SU-DHL-6 (cell line): ENCODE measurements at regions not wholly inside any gene's neighbourhood (a gene's known extent, or its start where the extent isn't known, plus 50 kb on each side); places are given as distances from the start of the nearest gene placed in this dataset.

Experiments used
- H2AFZ ChIP-seq: fragments of 200-600 bp; sonication (generic); 2 replicates; pipeline ENCODE4 v1.6.1; 2014; ENCODE audit warnings: low read depth, mild to moderate bottlenecking, moderate library complexity, mixed read lengths, antibody characterized with exemption, low read length; ENCODE audit not compliant: severe bottlenecking
- H3F3A ChIP-seq: fragments of 200-600 bp; shearing (Covaris generic); 2 replicates; pipeline ENCODE4 v1.6.0; 2016; ENCODE audit warnings: antibody characterized with exemption, mild to moderate bottlenecking; ENCODE audit not compliant: insufficient read depth
- H3K27ac ChIP-seq: fragments of 200-600 bp; sonication (generic); 2 replicates; pipeline ENCODE4 v1.5.1; 2016; ENCODE audit warnings: low read depth, mild to moderate bottlenecking, low read length, moderate library complexity, mixed read lengths
- H3K27me3 ChIP-seq: fragments of 200-600 bp; sonication (generic), shearing (Covaris generic); 2 replicates; pipeline ENCODE4 v1.6.0; 2014; ENCODE audit warnings: mild to moderate bottlenecking, low read length
- H3K36me3 ChIP-seq: fragments of 200-600 bp; sonication (generic); 2 replicates; pipeline ENCODE4 v1.6.1; 2014; ENCODE audit warnings: mild to moderate bottlenecking, low read length, mixed read lengths
- H3K4me2 ChIP-seq: fragments of 300-600, 200-600 bp; shearing (Covaris generic), sonication (generic); 2 replicates; pipeline ENCODE4 v1.6.0; 2014; ENCODE audit warnings: low read length, low read depth, mild to moderate bottlenecking; ENCODE audit not compliant: poor library complexity, severe bottlenecking
- H3K4me3 ChIP-seq: fragments of 200-600 bp; sonication (generic); 2 replicates; pipeline ENCODE4 v1.5.1; 2014; ENCODE audit warnings: antibody characterized with exemption, low read length, mild to moderate bottlenecking, mixed read lengths; ENCODE audit not compliant: insufficient read depth, poor library complexity, severe bottlenecking
- H3K79me2 ChIP-seq: fragments of 200-600 bp; sonication (generic); 2 replicates; pipeline ENCODE4 v1.6.1; 2014; ENCODE audit warnings: mild to moderate bottlenecking, low read length, moderate library complexity; ENCODE audit not compliant: insufficient read depth
- H3K9ac ChIP-seq: fragments of 200-600 bp; sonication (generic); 2 replicates; pipeline ENCODE4 v1.7.0; 2014; ENCODE audit warnings: mild to moderate bottlenecking, low read length
- H3K9me2 ChIP-seq: fragments of 200-600 bp; sonication (generic); replicated peaks from 2 replicates; pipeline ENCODE4 v1.6.1; 2014; ENCODE audit warnings: low read length; ENCODE audit not compliant: insufficient read depth
- H3K9me3 ChIP-seq: fragments of 200-600 bp; sonication (generic); 2 replicates; pipeline ENCODE4 v1.6.1; 2014; ENCODE audit warnings: low read length, mixed read lengths; ENCODE audit not compliant: insufficient read depth
- H4K20me1 ChIP-seq: fragments of 200-600 bp; sonication (generic); 2 replicates; pipeline ENCODE4 v1.6.1; 2014; ENCODE audit warnings: low read depth, mild to moderate bottlenecking, antibody characterized with exemption, low read length, moderate library complexity, mixed read lengths
- CTCF ChIP-seq: fragments of 200-600 bp; sonication (generic); IDR thresholded peaks from one replicate; pipeline ENCODE4 v1.5.1; 2017; ENCODE audit warnings: antibody characterized with exemption, mild to moderate bottlenecking, low read length, moderate library complexity; ENCODE audit not compliant: insufficient read depth, poor library complexity, severe bottlenecking
- EZH2phosphoT487 ChIP-seq: fragments of 200-600 bp; sonication (generic), shearing (Covaris generic); conservative IDR thresholded peaks from 2 replicates; pipeline ENCODE4 v1.6.1; 2018; ENCODE audit warnings: mild to moderate bottlenecking, antibody characterized with exemption, low read length, moderate library complexity, mixed read lengths

DNA sequence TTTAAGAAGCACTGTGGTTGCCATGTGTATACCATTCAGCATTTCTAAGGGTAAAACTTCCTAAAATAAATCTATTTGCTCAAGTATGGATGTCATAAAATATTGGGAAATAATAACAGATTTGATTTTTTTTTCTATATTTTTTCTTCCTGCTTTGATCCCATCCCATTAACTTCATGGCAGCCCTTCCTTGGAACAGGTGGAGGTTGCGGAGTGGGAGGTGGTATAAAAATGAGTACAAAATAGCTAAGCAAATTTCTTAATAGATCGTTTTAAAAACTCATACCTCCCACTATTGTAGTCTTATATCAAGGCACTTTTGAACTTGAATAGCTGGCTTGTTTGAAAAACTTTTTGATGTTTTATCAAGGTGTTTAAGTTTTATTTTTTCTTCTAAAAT is 152.1 kb upstream of the KYNU start:
- Histone ChIP-seq H3K4me2 (no peak overlapping the region), H3F3A (no peaks in the 10 kb centered on the region), H3K9me3 (no peaks in the 10 kb centered on the region; the same call in 1 of the 2 replicates), H3K9me2 (no peaks in the 10 kb centered on the region), H3K27ac (no peak overlapping the region), H4K20me1 (no peaks in the 10 kb centered on the region), H3K79me2 (no peaks in the 10 kb centered on the region), H3K4me3 (no peak overlapping the region), H3K27me3 (no peaks in the 10 kb centered on the region), H3K36me3 (no peaks in the 10 kb centered on the region), H3K9ac (no peak overlapping the region), H2AFZ (no peak overlapping the region)
- TF ChIP-seq EZH2phosphoT487 (no peak), CTCF (no peak)

- TF ChIP-seq CTCF (no peak), EZH2phosphoT487 (no peak)
- Histone ChIP-seq H3K27me3 (no peaks in the 10 kb centered on the region), H3K9me2 (no peaks in the 10 kb centered on the region), H3K4me3 (no peak overlapping the region), H3K79me2 (no peaks in the 10 kb centered on the region), H3K9me3 (no peaks in the 10 kb centered on the region; the same call in 1 of the 2 replicates), H3K9ac (no peak overlapping the region), H3F3A (no peaks in the 10 kb centered on the region), H3K36me3 (no peaks in the 10 kb centered on the region), H3K27ac (no peak overlapping the region), H2AFZ (no peak overlapping the region), H3K4me2 (no peak overlapping the region), H4K20me1 (no peaks in the 10 kb centered on the region)
Observed at GRCh38 chr2:142724713-142725349, 152.6 kb upstream of the KYNU start.

- H3K4me3 ChIP-seq, result no peak overlapping the region
- TF ChIP-seq EZH2phosphoT487, result no peak
- no peaks in the 10 kb centered on the region for H4K20me1 ChIP-seq
- no peaks in the 10 kb centered on the region for H3K9me2 ChIP-seq
- no peaks in the 10 kb centered on the region for H3K36me3 ChIP-seq
- H3K27me3 ChIP-seq, result no peaks in the 10 kb centered on the region
- H2AFZ ChIP-seq, result no peak overlapping the region
- H3F3A ChIP-seq, result no peaks in the 10 kb centered on the region
- no peak overlapping the region for H3K4me2 ChIP-seq
- H3K79me2 ChIP-seq, result no peaks in the 10 kb centered on the region
- H3K9ac ChIP-seq, result no peak overlapping the region
- no peak overlapping the region for H3K27ac ChIP-seq
- no peaks in the 10 kb centered on the region; the same call in 1 of the 2 replicates for H3K9me3 ChIP-seq
Observed at GRCh38 chr2:142724186-142724585, 153.3 kb upstream of the KYNU start.

- H3K9me3 ChIP-seq, result no peaks in the 10 kb centered on the region; the same call in 1 of the 2 replicates
- no peak overlapping the region for H3K4me2 ChIP-seq
- H3K27ac ChIP-seq, result no peak overlapping the region
- no peak overlapping the region for H2AFZ ChIP-seq
- no peaks in the 10 kb centered on the region for H4K20me1 ChIP-seq
- H3K4me3 ChIP-seq, result no peak overlapping the region
- no peaks in the 10 kb centered on the region for H3K36me3 ChIP-seq
- H3K9me2 ChIP-seq, result no peaks in the 10 kb centered on the region
- no peak for TF ChIP-seq EZH2phosphoT487
- TF ChIP-seq CTCF, result no peak
- no peak overlapping the region for H3K9ac ChIP-seq
- no peaks in the 10 kb centered on the region for H3F3A ChIP-seq
- H3K27me3 ChIP-seq, result no peaks in the 10 kb centered on the region
- no peaks in the 10 kb centered on the region for H3K79me2 ChIP-seq
Observed at GRCh38 chr2:142723236-142723635, 154.2 kb upstream of the KYNU start.
